Cardiac fibroblast (primary cell): ENCODE measurements at regions not wholly inside any gene's neighbourhood (a gene's known extent, or its start where the extent isn't known, plus 50 kb on each side); places are given as distances from the start of the nearest gene placed in this dataset.

ENCODE experiments used
- DNase-seq, 2 donors: peaks; one replicate each; pipeline versions ENCODE4 v3.0.0 to v3.0.0-alpha.2; 2010; ENCODE audit warnings: low read depth in 2 of 2
- H3K4me3 ChIP-seq, 2 donors: replicated peaks in 1 of 2; 1 replicate in 1 of 2; 2 replicates in 1 of 2; pipeline ENCODE4 v1.5.1; 2011; ENCODE audit warnings: low read depth in 2 of 2, low read length in 2 of 2, mild to moderate bottlenecking in 2 of 2, moderate library complexity in 1 of 2
- CTCF ChIP-seq: IDR thresholded peaks from one replicate; pipeline ENCODE4 v1.5.1; 2011; ENCODE audit warnings: low read depth, mild to moderate bottlenecking, low read length, inconsistent platforms

GRCh38 chr19:5392486-5392885 lies 51.9 kb upstream of the PTPRS start:
- no peak overlapping the region for H3K4me3 ChIP-seq
- DNase-seq: no peak
- no peak for TF ChIP-seq CTCF

GRCh38 chr19:5393088-5393487 lies 52.5 kb upstream of the PTPRS start:
- no peak overlapping the region for H3K4me3 ChIP-seq
- DNase-seq: no peak
- no peak for TF ChIP-seq CTCF

- TF ChIP-seq CTCF: no peak
- H3K4me3 ChIP-seq: no peak overlapping the region
- DNase-seq: no peak
Observed at GRCh38 chr19:5394551-5395505, 54.2 kb upstream of the PTPRS start.

GRCh38 chr19:5395556-5395955 lies 54.9 kb upstream of the PTPRS start:
- H3K4me3 ChIP-seq: no peak overlapping the region
- peak in 1 of 2 donors; percentile 15 for DNase-seq
- TF ChIP-seq CTCF: no peak

- no peak for DNase-seq
- no peak overlapping the region for H3K4me3 ChIP-seq
- TF ChIP-seq CTCF: no peak
Observed at GRCh38 chr19:5396096-5396939, 55.7 kb upstream of the PTPRS start.

- TF ChIP-seq CTCF: no peak
- DNase-seq: no peak
- no peak overlapping the region for H3K4me3 ChIP-seq
Observed at GRCh38 chr19:5396963-5397362, 56.4 kb upstream of the PTPRS start.
